ENCODE measurements at regions not wholly inside any gene's neighbourhood (a gene's known extent, or its start where the extent isn't known, plus 50 kb on each side); places are given as distances from the start of the nearest gene placed in this dataset.

DNA sequence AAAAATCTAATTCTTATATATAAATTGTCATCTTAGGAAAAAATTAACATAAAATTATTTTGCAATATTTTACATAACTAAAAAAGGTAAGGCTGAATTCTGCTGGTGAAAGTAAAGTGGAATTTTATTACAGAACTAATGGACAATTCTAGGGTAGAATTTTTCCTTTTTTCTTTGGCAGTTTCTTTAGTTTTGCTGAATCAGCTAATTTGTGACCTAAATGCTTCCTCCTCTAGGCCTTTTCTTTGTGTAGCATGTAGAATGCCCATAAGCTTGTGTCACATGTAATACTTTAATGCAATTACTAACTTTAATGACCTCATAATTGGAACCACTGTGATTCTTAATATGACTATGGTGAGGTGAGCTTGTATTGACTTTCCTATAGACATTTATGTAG lies 1378.4 kb upstream of the ADGRL4 start:
- H3K27ac ChIP-seq, result no peak overlapping the region
- no peak overlapping the region for H3K4me3 ChIP-seq
- intact Hi-C loops (cut with DNase I), result no loop called here
- no peaks in the 10 kb centered on the region for H3K4me1 ChIP-seq (replicated peaks in 1 of 2)
- no peaks in the 10 kb centered on the region for H3K36me3 ChIP-seq (replicated peaks in 1 of 2)
- no peak for DNase-seq
- H3K9me3 ChIP-seq (replicated peaks in 1 of 3), result peaks cover 0 to 7% (median 3%) of the 10 kb centered on the region in 3 donors
- no peaks in the 10 kb centered on the region for H3K27me3 ChIP-seq
- TF ChIP-seq, protein P1, sequence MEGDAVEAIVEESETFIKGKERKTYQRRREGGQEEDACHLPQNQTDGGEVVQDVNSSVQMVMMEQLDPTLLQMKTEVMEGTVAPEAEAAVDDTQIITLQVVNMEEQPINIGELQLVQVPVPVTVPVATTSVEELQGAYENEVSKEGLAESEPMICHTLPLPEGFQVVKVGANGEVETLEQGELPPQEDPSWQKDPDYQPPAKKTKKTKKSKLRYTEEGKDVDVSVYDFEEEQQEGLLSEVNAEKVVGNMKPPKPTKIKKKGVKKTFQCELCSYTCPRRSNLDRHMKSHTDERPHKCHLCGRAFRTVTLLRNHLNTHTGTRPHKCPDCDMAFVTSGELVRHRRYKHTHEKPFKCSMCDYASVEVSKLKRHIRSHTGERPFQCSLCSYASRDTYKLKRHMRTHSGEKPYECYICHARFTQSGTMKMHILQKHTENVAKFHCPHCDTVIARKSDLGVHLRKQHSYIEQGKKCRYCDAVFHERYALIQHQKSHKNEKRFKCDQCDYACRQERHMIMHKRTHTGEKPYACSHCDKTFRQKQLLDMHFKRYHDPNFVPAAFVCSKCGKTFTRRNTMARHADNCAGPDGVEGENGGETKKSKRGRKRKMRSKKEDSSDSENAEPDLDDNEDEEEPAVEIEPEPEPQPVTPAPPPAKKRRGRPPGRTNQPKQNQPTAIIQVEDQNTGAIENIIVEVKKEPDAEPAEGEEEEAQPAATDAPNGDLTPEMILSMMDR (IDR thresholded peaks at IDR 0.05), result no peak
- no peak for TF ChIP-seq POLR2A (IDR thresholded peaks at IDR 0.05)

GRCh38 chr1:80384083-80384830 lies 1377.7 kb upstream of the ADGRL4 start:
- Histone ChIP-seq H3K36me3 (replicated peaks in 1 of 2) (no peaks in the 10 kb centered on the region), H3K9me3 (replicated peaks in 1 of 3) (peaks cover 0 to 3% (median 2%) of the 10 kb centered on the region in 3 donors), H3K27me3 (no peaks in the 10 kb centered on the region), H3K4me1 (replicated peaks in 1 of 2) (no peaks in the 10 kb centered on the region), H3K27ac (no peak overlapping the region), H3K4me3 (no peak overlapping the region)
- WGBS, 4 donors, result 46 to 60% (median 54%) methylated on average over 1 of the region's 1 CpG
- TF ChIP-seq POLR2A (IDR thresholded peaks at IDR 0.05), result no peak
- TF ChIP-seq, protein P1 (IDR thresholded peaks at IDR 0.05), result no peak
- intact Hi-C loops (cut with DNase I), result no loop called here
- DNase-seq, result no peak

- Histone ChIP-seq H3K9me3 (replicated peaks in 1 of 3) (no peaks in the 10 kb centered on the region), H3K36me3 (replicated peaks in 1 of 2) (no peaks in the 10 kb centered on the region), H3K27me3 (no peaks in the 10 kb centered on the region), H3K4me1 (replicated peaks in 1 of 2) (no peaks in the 10 kb centered on the region), H3K4me3 (no peak overlapping the region), H3K27ac (no peak overlapping the region)
- TF ChIP-seq POLR2A (IDR thresholded peaks at IDR 0.05), result no peak
- TF ChIP-seq, protein P1 (IDR thresholded peaks at IDR 0.05), result no peak
- intact Hi-C loops (cut with DNase I), result no loop called here
- no peak for DNase-seq
Observed at GRCh38 chr1:80375662-80376061, 1369.1 kb upstream of the ADGRL4 start.

DNA sequence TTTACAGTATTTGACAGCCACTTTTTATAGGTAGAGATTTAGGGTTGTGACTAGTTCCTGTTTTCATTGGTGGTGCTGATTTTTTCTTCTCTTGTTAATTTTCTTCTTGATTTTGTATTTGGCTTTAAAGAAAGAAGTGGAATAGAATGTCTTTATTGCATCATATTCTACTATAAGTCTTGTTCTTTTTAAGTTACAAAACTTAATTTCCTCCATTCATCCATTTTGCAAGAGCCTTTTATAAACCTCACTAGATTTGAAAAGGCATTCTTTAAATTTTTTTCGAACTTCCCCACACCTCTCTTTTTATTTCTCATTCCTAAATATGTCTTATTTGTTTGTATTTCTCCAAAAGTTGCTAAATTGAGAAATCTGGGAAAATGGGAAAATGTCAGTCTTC lies 1368.6 kb upstream of the ADGRL4 start:
- Histone ChIP-seq H3K27ac (no peak overlapping the region), H3K27me3 (no peaks in the 10 kb centered on the region), H3K9me3 (replicated peaks in 1 of 3) (no peaks in the 10 kb centered on the region), H3K36me3 (replicated peaks in 1 of 2) (no peaks in the 10 kb centered on the region), H3K4me1 (replicated peaks in 1 of 2) (no peaks in the 10 kb centered on the region), H3K4me3 (no peak overlapping the region)
- intact Hi-C loops (cut with DNase I), result no loop called here
- DNase-seq, result no peak
- WGBS, 4 donors, result 74 to 88% (median 78%) methylated on average over 1 of the region's 1 CpG
- TF ChIP-seq POLR2A (IDR thresholded peaks at IDR 0.05), result no peak
- TF ChIP-seq, protein P1 (IDR thresholded peaks at IDR 0.05), result no peak

Data from adrenal gland (tissue), 9 donors.